H1 (cell line): ENCODE measurements at regions not wholly inside any gene's neighbourhood (a gene's known extent, or its start where the extent isn't known, plus 50 kb on each side); places are given as distances from the start of the nearest gene placed in this dataset.

Source experiments
- BCL11A ChIP-seq, 2 experiments: IDR thresholded peaks; one replicate each; pipeline ENCODE4 v1.6.1; 2011; ENCODE audit warnings: low read depth in 2 of 2, low read length in 2 of 2, mild to moderate bottlenecking in 2 of 2
- BRCA1 ChIP-seq: IDR thresholded peaks from 2 replicates; pipeline ENCODE4 v1.6.1; 2012; ENCODE audit warnings: low read depth, low read length, improper control_type of control experiment
- CHD1 ChIP-seq: IDR thresholded peaks from 2 replicates; pipeline ENCODE4 v1.6.1; 2012; ENCODE audit warnings: low read depth, low read length, improper control_type of control experiment
- CHD2 ChIP-seq: IDR thresholded peaks from 2 replicates; pipeline ENCODE4 v1.6.1; 2012; ENCODE audit warnings: low read length, improper control_type of control experiment
- EP300 ChIP-seq, 2 experiments: IDR thresholded peaks; 1 replicate in 1 of 2; 2 replicates in 1 of 2; pipeline ENCODE4 v1.6.1; 2011 to 2012; ENCODE audit warnings: low read depth in 2 of 2, low read length in 2 of 2, mild to moderate bottlenecking in 2 of 2, borderline replicate concordance in 1 of 2, inconsistent platforms in 1 of 2, moderate library complexity in 1 of 2
- KDM5A ChIP-seq: fragments of 200-600 bp; IDR thresholded peaks from 2 replicates; pipeline ENCODE4 v1.7.1; 2012; ENCODE audit warnings: mild to moderate bottlenecking, low read length, inconsistent platforms, mixed read lengths
- NANOG ChIP-seq: IDR thresholded peaks from 2 replicates; pipeline ENCODE4 v1.6.1; 2011; ENCODE audit warnings: low read length, low read depth, mild to moderate bottlenecking, inconsistent platforms; ENCODE audit not compliant: insufficient read depth, poor library complexity, severe bottlenecking
- POU5F1 ChIP-seq: IDR thresholded peaks from 2 replicates; pipeline ENCODE4 v1.6.1; 2011; ENCODE audit warnings: low read depth, mild to moderate bottlenecking, low read length, moderate library complexity
- SIRT6 ChIP-seq: IDR thresholded peaks from one replicate; pipeline ENCODE4 v1.7.1; 2012; ENCODE audit warnings: low read length, inconsistent platforms
- TF ChIP-seq, protein P1 (sequence below): fragments of 300-600 bp; sonication (generic); IDR thresholded peaks from 2 replicates; pipeline ENCODE4 v1.7.1; 2012; ENCODE audit warnings: low read length, moderate library complexity, mild to moderate bottlenecking, inconsistent platforms; ENCODE audit not compliant: insufficient replicate concordance

DNA sequence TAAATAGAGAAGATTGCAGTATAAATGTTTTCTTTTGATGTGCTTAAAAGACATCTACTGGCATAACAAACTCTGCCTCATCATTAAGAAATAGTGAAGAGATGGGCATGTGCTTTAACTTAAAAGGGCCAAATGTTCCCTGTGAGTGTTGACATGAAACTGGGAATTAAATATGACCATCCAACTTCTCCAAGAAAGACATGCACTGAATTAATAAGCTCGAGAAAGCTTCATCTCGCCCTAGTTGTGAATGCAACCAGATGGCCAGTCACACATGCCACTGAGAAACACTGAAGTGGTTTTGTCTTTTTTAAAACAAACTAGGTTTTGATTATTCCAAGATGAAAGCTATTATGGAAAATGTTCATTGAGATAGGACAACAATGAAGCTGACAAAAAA is 479.2 kb downstream of the RIT2 start (continued):
- TF ChIP-seq, protein P1, sequence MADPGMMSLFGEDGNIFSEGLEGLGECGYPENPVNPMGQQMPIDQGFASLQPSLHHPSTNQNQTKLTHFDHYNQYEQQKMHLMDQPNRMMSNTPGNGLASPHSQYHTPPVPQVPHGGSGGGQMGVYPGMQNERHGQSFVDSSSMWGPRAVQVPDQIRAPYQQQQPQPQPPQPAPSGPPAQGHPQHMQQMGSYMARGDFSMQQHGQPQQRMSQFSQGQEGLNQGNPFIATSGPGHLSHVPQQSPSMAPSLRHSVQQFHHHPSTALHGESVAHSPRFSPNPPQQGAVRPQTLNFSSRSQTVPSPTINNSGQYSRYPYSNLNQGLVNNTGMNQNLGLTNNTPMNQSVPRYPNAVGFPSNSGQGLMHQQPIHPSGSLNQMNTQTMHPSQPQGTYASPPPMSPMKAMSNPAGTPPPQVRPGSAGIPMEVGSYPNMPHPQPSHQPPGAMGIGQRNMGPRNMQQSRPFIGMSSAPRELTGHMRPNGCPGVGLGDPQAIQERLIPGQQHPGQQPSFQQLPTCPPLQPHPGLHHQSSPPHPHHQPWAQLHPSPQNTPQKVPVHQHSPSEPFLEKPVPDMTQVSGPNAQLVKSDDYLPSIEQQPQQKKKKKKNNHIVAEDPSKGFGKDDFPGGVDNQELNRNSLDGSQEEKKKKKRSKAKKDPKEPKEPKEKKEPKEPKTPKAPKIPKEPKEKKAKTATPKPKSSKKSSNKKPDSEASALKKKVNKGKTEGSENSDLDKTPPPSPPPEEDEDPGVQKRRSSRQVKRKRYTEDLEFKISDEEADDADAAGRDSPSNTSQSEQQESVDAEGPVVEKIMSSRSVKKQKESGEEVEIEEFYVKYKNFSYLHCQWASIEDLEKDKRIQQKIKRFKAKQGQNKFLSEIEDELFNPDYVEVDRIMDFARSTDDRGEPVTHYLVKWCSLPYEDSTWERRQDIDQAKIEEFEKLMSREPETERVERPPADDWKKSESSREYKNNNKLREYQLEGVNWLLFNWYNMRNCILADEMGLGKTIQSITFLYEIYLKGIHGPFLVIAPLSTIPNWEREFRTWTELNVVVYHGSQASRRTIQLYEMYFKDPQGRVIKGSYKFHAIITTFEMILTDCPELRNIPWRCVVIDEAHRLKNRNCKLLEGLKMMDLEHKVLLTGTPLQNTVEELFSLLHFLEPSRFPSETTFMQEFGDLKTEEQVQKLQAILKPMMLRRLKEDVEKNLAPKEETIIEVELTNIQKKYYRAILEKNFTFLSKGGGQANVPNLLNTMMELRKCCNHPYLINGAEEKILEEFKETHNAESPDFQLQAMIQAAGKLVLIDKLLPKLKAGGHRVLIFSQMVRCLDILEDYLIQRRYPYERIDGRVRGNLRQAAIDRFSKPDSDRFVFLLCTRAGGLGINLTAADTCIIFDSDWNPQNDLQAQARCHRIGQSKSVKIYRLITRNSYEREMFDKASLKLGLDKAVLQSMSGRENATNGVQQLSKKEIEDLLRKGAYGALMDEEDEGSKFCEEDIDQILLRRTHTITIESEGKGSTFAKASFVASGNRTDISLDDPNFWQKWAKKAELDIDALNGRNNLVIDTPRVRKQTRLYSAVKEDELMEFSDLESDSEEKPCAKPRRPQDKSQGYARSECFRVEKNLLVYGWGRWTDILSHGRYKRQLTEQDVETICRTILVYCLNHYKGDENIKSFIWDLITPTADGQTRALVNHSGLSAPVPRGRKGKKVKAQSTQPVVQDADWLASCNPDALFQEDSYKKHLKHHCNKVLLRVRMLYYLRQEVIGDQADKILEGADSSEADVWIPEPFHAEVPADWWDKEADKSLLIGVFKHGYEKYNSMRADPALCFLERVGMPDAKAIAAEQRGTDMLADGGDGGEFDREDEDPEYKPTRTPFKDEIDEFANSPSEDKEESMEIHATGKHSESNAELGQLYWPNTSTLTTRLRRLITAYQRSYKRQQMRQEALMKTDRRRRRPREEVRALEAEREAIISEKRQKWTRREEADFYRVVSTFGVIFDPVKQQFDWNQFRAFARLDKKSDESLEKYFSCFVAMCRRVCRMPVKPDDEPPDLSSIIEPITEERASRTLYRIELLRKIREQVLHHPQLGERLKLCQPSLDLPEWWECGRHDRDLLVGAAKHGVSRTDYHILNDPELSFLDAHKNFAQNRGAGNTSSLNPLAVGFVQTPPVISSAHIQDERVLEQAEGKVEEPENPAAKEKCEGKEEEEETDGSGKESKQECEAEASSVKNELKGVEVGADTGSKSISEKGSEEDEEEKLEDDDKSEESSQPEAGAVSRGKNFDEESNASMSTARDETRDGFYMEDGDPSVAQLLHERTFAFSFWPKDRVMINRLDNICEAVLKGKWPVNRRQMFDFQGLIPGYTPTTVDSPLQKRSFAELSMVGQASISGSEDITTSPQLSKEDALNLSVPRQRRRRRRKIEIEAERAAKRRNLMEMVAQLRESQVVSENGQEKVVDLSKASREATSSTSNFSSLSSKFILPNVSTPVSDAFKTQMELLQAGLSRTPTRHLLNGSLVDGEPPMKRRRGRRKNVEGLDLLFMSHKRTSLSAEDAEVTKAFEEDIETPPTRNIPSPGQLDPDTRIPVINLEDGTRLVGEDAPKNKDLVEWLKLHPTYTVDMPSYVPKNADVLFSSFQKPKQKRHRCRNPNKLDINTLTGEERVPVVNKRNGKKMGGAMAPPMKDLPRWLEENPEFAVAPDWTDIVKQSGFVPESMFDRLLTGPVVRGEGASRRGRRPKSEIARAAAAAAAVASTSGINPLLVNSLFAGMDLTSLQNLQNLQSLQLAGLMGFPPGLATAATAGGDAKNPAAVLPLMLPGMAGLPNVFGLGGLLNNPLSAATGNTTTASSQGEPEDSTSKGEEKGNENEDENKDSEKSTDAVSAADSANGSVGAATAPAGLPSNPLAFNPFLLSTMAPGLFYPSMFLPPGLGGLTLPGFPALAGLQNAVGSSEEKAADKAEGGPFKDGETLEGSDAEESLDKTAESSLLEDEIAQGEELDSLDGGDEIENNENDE, result no peak
- TF ChIP-seq NANOG (no peak), CHD2 (no peak), SIRT6 (no peak), KDM5A (no peak), BRCA1 (no peak), EP300 (IDR thresholded peaks at IDR 0.05; ENCODE audit: borderline replicate concordance in 1 of 2, low read depth in 2 of 2, low read length in 2 of 2) (no peak), CHD1 (no peak), POU5F1 (no peak), BCL11A (IDR thresholded peaks at IDR 0.05; ENCODE audit: low read depth in 2 of 2, low read length in 2 of 2) (no peak)
